Keratinocyte (primary cell): ENCODE measurements at regions not wholly inside any gene's neighbourhood (a gene's known extent, or its start where the extent isn't known, plus 50 kb on each side); places are given as distances from the start of the nearest gene placed in this dataset.

Source experiments
- DNase-seq: peaks from one replicate; pipeline ENCODE4 v3.0.0-alpha.2; 2011; ENCODE audit warnings: low read depth, missing footprints, low spot score
- FAIRE-seq: peaks from 2 replicates; lab custom pipeline; 2011; peaks lifted over from hg19 to GRCh38; lab: Jason Lieb, UNC
- H2AFZ ChIP-seq: 2 replicates; pipeline ENCODE4 v1.6.0; 2012; ENCODE audit warnings: low read length, control low read depth, inconsistent platforms; ENCODE audit not compliant: control insufficient read depth
- H3K27ac ChIP-seq: 2 replicates; pipeline ENCODE4 v1.5.1; 2011; ENCODE audit warnings: low read length; ENCODE audit not compliant: control insufficient read depth, insufficient read depth
- H3K27me3 ChIP-seq: 3 replicates; pipeline ENCODE4 v1.6.0; 2011; ENCODE audit warnings: low read length; ENCODE audit not compliant: control insufficient read depth, insufficient read depth; ENCODE audit errors: extremely low read depth
- H3K36me3 ChIP-seq, 2 experiments: 2 replicates in 1 of 2; 3 replicates in 1 of 2; pipeline ENCODE4 v1.5.1; 2011; ENCODE audit warnings: low read length in 2 of 2, mild to moderate bottlenecking in 1 of 2; ENCODE audit not compliant: control insufficient read depth in 2 of 2, insufficient read depth in 2 of 2; ENCODE audit errors: extremely low read depth in 1 of 2
- H3K4me1 ChIP-seq: 3 replicates; pipeline ENCODE4 v1.5.1; 2011; ENCODE audit warnings: low read length; ENCODE audit not compliant: control insufficient read depth, insufficient read depth; ENCODE audit errors: extremely low read depth
- H3K4me2 ChIP-seq: 3 replicates; pipeline ENCODE4 v1.6.0; 2011; ENCODE audit warnings: low read depth, low read length; ENCODE audit not compliant: control insufficient read depth, insufficient read depth; ENCODE audit errors: extremely low read depth
- H3K4me3 ChIP-seq, 3 experiments: fragments of 200-600 bp in 1 of 3; sonication (generic) in 1 of 3; 2 replicates in 2 of 3; 3 replicates in 1 of 3; pipeline ENCODE4 v1.5.1; 2011 to 2016; ENCODE audit warnings: low read length in 3 of 3, mild to moderate bottlenecking in 3 of 3, control low read depth in 2 of 3, inconsistent platforms in 1 of 3, low read depth in 1 of 3, mixed read lengths in 1 of 3, mixed run types in 1 of 3, moderate library complexity in 1 of 3; ENCODE audit not compliant: control insufficient read depth in 2 of 3, insufficient read depth in 2 of 3; ENCODE audit errors: extremely low read depth in 1 of 3
- H3K79me2 ChIP-seq: 2 replicates; pipeline ENCODE4 v1.6.0; 2012; ENCODE audit warnings: low read length; ENCODE audit not compliant: control insufficient read depth, insufficient read depth
- H3K9ac ChIP-seq: 3 replicates; pipeline ENCODE4 v1.6.0; 2011; ENCODE audit warnings: low read length; ENCODE audit not compliant: control insufficient read depth, insufficient read depth; ENCODE audit errors: extremely low read depth
- H3K9me1 ChIP-seq: 3 replicates; pipeline ENCODE4 v1.6.0; 2011; ENCODE audit warnings: low read length; ENCODE audit not compliant: control insufficient read depth, insufficient read depth; ENCODE audit errors: extremely low read depth
- H3K9me3 ChIP-seq: 2 replicates; pipeline ENCODE4 v1.5.1; 2012; ENCODE audit warnings: low read depth, low read length; ENCODE audit not compliant: control insufficient read depth
- H4K20me1 ChIP-seq: 3 replicates; pipeline ENCODE4 v1.6.0; 2011; ENCODE audit warnings: low read length; ENCODE audit not compliant: control insufficient read depth, insufficient read depth; ENCODE audit errors: extremely low read depth
- EZH2 ChIP-seq: IDR thresholded peaks from one replicate; pipeline ENCODE4 v1.6.1; 2012; ENCODE audit warnings: inconsistent platforms, mild to moderate bottlenecking, low read length, moderate library complexity
- dilution Hi-C: fragments of 300-500 bp; cut with MboI; formaldehyde crosslinking; loops from one replicate; pipeline ENCODE4 v1.7.0; 2020; ENCODE audit warnings: low sequenced_read_pairs; ENCODE audit not compliant: extremely low pct_ligation_motif_present
- TF ChIP-seq, protein P1 (sequence below), 3 experiments: IDR thresholded peaks in 1 of 3; conservative IDR thresholded peaks in 1 of 3; optimal IDR thresholded peaks in 1 of 3; 2 replicates in 2 of 3; 3 replicates in 1 of 3; pipeline versions ENCODE3 to v1.5.1; 2011; ENCODE audit warnings: low read length in 3 of 3, mild to moderate bottlenecking in 3 of 3, moderate library complexity in 2 of 3, control low read depth in 1 of 3, inconsistent platforms in 1 of 3; ENCODE audit not compliant: insufficient read depth in 2 of 3; ENCODE audit errors: extremely low read depth in 1 of 3

- H3K36me3 ChIP-seq: no peaks in the 10 kb centered on the region
- TF ChIP-seq, protein P1, sequence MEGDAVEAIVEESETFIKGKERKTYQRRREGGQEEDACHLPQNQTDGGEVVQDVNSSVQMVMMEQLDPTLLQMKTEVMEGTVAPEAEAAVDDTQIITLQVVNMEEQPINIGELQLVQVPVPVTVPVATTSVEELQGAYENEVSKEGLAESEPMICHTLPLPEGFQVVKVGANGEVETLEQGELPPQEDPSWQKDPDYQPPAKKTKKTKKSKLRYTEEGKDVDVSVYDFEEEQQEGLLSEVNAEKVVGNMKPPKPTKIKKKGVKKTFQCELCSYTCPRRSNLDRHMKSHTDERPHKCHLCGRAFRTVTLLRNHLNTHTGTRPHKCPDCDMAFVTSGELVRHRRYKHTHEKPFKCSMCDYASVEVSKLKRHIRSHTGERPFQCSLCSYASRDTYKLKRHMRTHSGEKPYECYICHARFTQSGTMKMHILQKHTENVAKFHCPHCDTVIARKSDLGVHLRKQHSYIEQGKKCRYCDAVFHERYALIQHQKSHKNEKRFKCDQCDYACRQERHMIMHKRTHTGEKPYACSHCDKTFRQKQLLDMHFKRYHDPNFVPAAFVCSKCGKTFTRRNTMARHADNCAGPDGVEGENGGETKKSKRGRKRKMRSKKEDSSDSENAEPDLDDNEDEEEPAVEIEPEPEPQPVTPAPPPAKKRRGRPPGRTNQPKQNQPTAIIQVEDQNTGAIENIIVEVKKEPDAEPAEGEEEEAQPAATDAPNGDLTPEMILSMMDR (optimal IDR thresholded peaks at IDR 0.05 in 1 of 3, IDR thresholded peaks at IDR 0.05 in 1 of 3, conservative IDR thresholded peaks at IDR 0.05 in 1 of 3; ENCODE audit: extremely low read depth in 1 of 3, insufficient read depth in 2 of 3, low read length in 3 of 3): no peak
- TF ChIP-seq EZH2: no peak
- no peaks in the 10 kb centered on the region for H4K20me1 ChIP-seq
- DNase-seq (no peak), FAIRE-seq (no peak)
- no peak overlapping the region for H3K27ac ChIP-seq
- no peaks in the 10 kb centered on the region for H3K9me3 ChIP-seq
- H3K9ac ChIP-seq: no peak overlapping the region
- H2AFZ ChIP-seq: no peak overlapping the region
- dilution Hi-C loops: no loop called here
- no peaks in the 10 kb centered on the region for H3K9me1 ChIP-seq
- H3K27me3 ChIP-seq: peaks cover 5% of the 10 kb centered on the region
- peaks cover 5% of the 10 kb centered on the region for H3K4me1 ChIP-seq
- H3K79me2 ChIP-seq: no peaks in the 10 kb centered on the region
- no peak overlapping the region for H3K4me2 ChIP-seq
- no peak overlapping the region for H3K4me3 ChIP-seq
These were observed 515.8 kb downstream of the PREX1 start for GRCh38 chr20:48311956-48312355.

DNA sequence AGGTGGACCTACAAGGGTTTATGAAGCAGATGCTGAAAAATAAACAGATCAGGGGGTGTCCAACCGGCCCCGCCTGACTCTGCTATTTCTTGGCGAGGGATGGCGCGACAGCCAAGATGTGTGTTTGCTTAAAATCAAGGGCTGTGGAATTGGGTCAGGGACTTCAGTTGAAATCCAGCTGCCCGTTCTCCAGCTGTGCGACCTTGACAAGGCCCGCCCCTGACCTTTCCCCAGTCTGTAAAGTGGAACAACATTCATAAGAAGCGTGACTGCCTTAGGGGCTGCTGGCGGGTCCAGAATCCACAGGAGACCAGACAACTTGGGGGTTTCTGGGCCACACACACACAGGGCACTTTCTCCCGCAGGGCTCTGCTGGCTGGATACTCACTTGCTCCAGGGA is 517.5 kb downstream of the PREX1 start:
- H4K20me1 ChIP-seq: no peaks in the 10 kb centered on the region
- no peaks in the 10 kb centered on the region for H3K9me1 ChIP-seq
- FAIRE-seq: no peak
- dilution Hi-C loops: no loop called here
- no peak overlapping the region for H3K9ac ChIP-seq
- peaks cover 5% of the 10 kb centered on the region for H3K4me1 ChIP-seq
- no peaks in the 10 kb centered on the region for H3K79me2 ChIP-seq
- no peak overlapping the region for H3K4me2 ChIP-seq
- H2AFZ ChIP-seq: no peak overlapping the region
- H3K9me3 ChIP-seq: no peaks in the 10 kb centered on the region
- H3K27ac ChIP-seq: no peak overlapping the region
- DNase-seq: no peak
- H3K27me3 ChIP-seq: peaks cover 17% of the 10 kb centered on the region
- no peaks in the 10 kb centered on the region for H3K36me3 ChIP-seq
- no peak for TF ChIP-seq EZH2
- TF ChIP-seq, protein P1 (optimal IDR thresholded peaks at IDR 0.05 in 1 of 3, IDR thresholded peaks at IDR 0.05 in 1 of 3, conservative IDR thresholded peaks at IDR 0.05 in 1 of 3; ENCODE audit: extremely low read depth in 1 of 3, insufficient read depth in 2 of 3, low read length in 3 of 3): no peak
- H3K4me3 ChIP-seq: no peak overlapping the region
